ENCODE measurements at regions not wholly inside any gene's neighbourhood (a gene's known extent, or its start where the extent isn't known, plus 50 kb on each side); places are given as distances from the start of the nearest gene placed in this dataset.

GRCh38 chr9:30235564-30235963 lies 2148.9 kb upstream of the ACO1 start:
- TF ChIP-seq, protein P1, sequence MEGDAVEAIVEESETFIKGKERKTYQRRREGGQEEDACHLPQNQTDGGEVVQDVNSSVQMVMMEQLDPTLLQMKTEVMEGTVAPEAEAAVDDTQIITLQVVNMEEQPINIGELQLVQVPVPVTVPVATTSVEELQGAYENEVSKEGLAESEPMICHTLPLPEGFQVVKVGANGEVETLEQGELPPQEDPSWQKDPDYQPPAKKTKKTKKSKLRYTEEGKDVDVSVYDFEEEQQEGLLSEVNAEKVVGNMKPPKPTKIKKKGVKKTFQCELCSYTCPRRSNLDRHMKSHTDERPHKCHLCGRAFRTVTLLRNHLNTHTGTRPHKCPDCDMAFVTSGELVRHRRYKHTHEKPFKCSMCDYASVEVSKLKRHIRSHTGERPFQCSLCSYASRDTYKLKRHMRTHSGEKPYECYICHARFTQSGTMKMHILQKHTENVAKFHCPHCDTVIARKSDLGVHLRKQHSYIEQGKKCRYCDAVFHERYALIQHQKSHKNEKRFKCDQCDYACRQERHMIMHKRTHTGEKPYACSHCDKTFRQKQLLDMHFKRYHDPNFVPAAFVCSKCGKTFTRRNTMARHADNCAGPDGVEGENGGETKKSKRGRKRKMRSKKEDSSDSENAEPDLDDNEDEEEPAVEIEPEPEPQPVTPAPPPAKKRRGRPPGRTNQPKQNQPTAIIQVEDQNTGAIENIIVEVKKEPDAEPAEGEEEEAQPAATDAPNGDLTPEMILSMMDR (conservative IDR thresholded peaks at IDR 0.05; ENCODE audit: low read length): no peak
- no peak for TF ChIP-seq EZH2phosphoT487 (IDR thresholded peaks at IDR 0.05; ENCODE audit: borderline replicate concordance)
- Histone ChIP-seq H3K36me3 (ENCODE audit: insufficient read depth, low read length) (no peaks in the 10 kb centered on the region), H3K9me2 (replicated peaks; ENCODE audit: low read depth, low read length) (no peaks in the 10 kb centered on the region)

GRCh38 chr9:30239878-30240277 lies 2144.6 kb upstream of the ACO1 start:
- Histone ChIP-seq H3K4me3 (ENCODE audit: low read length, poor library complexity, severe bottlenecking) (no peak overlapping the region), H3K4me1 (ENCODE audit: insufficient read depth, low read length, poor library complexity, severe bottlenecking) (no peaks in the 10 kb centered on the region), H3K79me2 (ENCODE audit: insufficient read depth, low read length) (no peaks in the 10 kb centered on the region), H3F3A (ENCODE audit: low read depth) (no peaks in the 10 kb centered on the region), H3K9me3 (ENCODE audit: insufficient read depth, low read depth, low read length) (no peaks in the 10 kb centered on the region), H2AFZ (ENCODE audit: low read length) (no peak overlapping the region), H3K9ac (ENCODE audit: low read depth, low read length, poor library complexity, severe bottlenecking) (no peak overlapping the region), H3K9me2 (replicated peaks; ENCODE audit: low read depth, low read length) (no peaks in the 10 kb centered on the region), H3K4me2 (ENCODE audit: low read depth, low read length, poor library complexity, severe bottlenecking) (no peak overlapping the region), H3K27me3 (ENCODE audit: insufficient read depth, low read length, poor library complexity, severe bottlenecking) (no peaks in the 10 kb centered on the region), H3K36me3 (ENCODE audit: insufficient read depth, low read length) (no peaks in the 10 kb centered on the region), H4K20me1 (ENCODE audit: insufficient read depth, low read length, poor library complexity, severe bottlenecking) (no peaks in the 10 kb centered on the region)
- TF ChIP-seq, protein P1 (conservative IDR thresholded peaks at IDR 0.05; ENCODE audit: low read length): no peak
- no peak for TF ChIP-seq EZH2phosphoT487 (IDR thresholded peaks at IDR 0.05; ENCODE audit: borderline replicate concordance)

More at GRCh38 chr9:30235564-30235963, 2148.9 kb upstream of the ACO1 start:
- Histone ChIP-seq H3K9me3 (ENCODE audit: insufficient read depth, low read depth, low read length) (no peaks in the 10 kb centered on the region), H3K4me3 (ENCODE audit: low read length, poor library complexity, severe bottlenecking) (no peak overlapping the region), H3K4me1 (ENCODE audit: insufficient read depth, low read length, poor library complexity, severe bottlenecking) (no peaks in the 10 kb centered on the region), H3K4me2 (ENCODE audit: low read depth, low read length, poor library complexity, severe bottlenecking) (no peak overlapping the region), H4K20me1 (ENCODE audit: insufficient read depth, low read length, poor library complexity, severe bottlenecking) (no peaks in the 10 kb centered on the region), H3K27me3 (ENCODE audit: insufficient read depth, low read length, poor library complexity, severe bottlenecking) (no peaks in the 10 kb centered on the region), H3K9ac (ENCODE audit: low read depth, low read length, poor library complexity, severe bottlenecking) (no peak overlapping the region), H3F3A (ENCODE audit: low read depth) (no peaks in the 10 kb centered on the region), H2AFZ (ENCODE audit: low read length) (no peak overlapping the region), H3K79me2 (ENCODE audit: insufficient read depth, low read length) (no peaks in the 10 kb centered on the region)

- no peak for TF ChIP-seq EZH2phosphoT487 (IDR thresholded peaks at IDR 0.05; ENCODE audit: borderline replicate concordance)
- TF ChIP-seq, protein P1 (conservative IDR thresholded peaks at IDR 0.05; ENCODE audit: low read length): no peak
- 0 out of 2 replicates have a peak, but pooled peaks cover 4% of the 10 kb centered on the region for H3K9me2 ChIP-seq (replicated peaks; ENCODE audit: low read depth, low read length)
- no peaks in the 10 kb centered on the region for H3K36me3 ChIP-seq (ENCODE audit: insufficient read depth, low read length)
- no peak overlapping the region for H3K4me2 ChIP-seq (ENCODE audit: low read depth, low read length, poor library complexity, severe bottlenecking)
- no peaks in the 10 kb centered on the region for H3K9me3 ChIP-seq (ENCODE audit: insufficient read depth, low read depth, low read length)
- no peaks in the 10 kb centered on the region for H3K27me3 ChIP-seq (ENCODE audit: insufficient read depth, low read length, poor library complexity, severe bottlenecking)
- no peak overlapping the region for H3K4me3 ChIP-seq (ENCODE audit: low read length, poor library complexity, severe bottlenecking)
- no peaks in the 10 kb centered on the region for H3K79me2 ChIP-seq (ENCODE audit: insufficient read depth, low read length)
- H3F3A ChIP-seq (ENCODE audit: low read depth): no peaks in the 10 kb centered on the region
- no peaks in the 10 kb centered on the region for H4K20me1 ChIP-seq (ENCODE audit: insufficient read depth, low read length, poor library complexity, severe bottlenecking)
- no peaks in the 10 kb centered on the region for H3K4me1 ChIP-seq (ENCODE audit: insufficient read depth, low read length, poor library complexity, severe bottlenecking)
- H3K9ac ChIP-seq (ENCODE audit: low read depth, low read length, poor library complexity, severe bottlenecking): no peak overlapping the region
- no peak overlapping the region for H2AFZ ChIP-seq (ENCODE audit: low read length)
Measured at GRCh38 chr9:30243467-30243866, 2141.0 kb upstream of the ACO1 start.

Measured in Loucy (cell line).